ENCODE measurements at regions not wholly inside any gene's neighbourhood (a gene's known extent, or its start where the extent isn't known, plus 50 kb on each side); places are given as distances from the start of the nearest gene placed in this dataset.

DNA sequence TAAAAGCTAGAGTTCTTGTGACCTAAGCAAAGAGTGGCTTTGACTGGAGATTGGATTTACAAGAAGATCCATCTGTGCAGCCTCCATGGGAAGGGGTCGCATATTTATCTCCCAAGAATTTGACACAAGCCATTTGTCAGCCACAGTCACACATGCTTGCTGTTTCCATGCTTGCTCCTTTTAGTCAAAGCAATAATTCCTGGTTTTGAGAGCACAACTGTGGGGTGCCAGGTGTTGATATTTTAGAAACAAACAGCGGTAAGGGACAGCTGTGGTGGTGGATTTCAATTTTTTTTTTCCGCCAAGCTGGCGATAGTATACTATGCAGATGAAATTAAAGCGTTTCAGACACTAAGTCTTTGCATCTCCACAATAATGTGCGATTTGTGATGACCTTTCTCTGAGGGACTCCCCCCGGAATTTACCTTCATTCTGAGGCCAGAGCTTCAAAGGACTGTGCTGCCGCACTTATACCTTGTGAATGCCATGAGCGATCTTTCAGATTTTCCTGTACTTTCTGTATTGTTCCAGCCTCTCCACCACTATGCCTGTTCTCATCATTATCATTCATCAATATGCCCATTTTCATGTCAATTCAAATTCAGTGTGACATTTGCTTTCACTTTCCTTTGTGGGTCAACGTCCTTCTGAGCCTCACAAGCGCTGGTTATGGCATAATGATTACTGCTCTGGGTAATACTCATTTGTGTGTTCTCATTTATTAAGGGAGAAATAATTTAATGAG is 108.2 kb upstream of the KBTBD8 start:
- DNase-seq (ENCODE audit: low spot score) = no peak
- in situ Hi-C loops (cut with MboI; ENCODE audit: low pct_unique_long_range_greater_than_20kb, low sequenced_read_pairs, unreplicated experiment) = no loop called here
- TF ChIP-seq, protein P1, sequence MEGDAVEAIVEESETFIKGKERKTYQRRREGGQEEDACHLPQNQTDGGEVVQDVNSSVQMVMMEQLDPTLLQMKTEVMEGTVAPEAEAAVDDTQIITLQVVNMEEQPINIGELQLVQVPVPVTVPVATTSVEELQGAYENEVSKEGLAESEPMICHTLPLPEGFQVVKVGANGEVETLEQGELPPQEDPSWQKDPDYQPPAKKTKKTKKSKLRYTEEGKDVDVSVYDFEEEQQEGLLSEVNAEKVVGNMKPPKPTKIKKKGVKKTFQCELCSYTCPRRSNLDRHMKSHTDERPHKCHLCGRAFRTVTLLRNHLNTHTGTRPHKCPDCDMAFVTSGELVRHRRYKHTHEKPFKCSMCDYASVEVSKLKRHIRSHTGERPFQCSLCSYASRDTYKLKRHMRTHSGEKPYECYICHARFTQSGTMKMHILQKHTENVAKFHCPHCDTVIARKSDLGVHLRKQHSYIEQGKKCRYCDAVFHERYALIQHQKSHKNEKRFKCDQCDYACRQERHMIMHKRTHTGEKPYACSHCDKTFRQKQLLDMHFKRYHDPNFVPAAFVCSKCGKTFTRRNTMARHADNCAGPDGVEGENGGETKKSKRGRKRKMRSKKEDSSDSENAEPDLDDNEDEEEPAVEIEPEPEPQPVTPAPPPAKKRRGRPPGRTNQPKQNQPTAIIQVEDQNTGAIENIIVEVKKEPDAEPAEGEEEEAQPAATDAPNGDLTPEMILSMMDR (IDR thresholded peaks at IDR 0.05; ENCODE audit: extremely low read depth, insufficient read depth, missing control alignments) = no peak

DNA sequence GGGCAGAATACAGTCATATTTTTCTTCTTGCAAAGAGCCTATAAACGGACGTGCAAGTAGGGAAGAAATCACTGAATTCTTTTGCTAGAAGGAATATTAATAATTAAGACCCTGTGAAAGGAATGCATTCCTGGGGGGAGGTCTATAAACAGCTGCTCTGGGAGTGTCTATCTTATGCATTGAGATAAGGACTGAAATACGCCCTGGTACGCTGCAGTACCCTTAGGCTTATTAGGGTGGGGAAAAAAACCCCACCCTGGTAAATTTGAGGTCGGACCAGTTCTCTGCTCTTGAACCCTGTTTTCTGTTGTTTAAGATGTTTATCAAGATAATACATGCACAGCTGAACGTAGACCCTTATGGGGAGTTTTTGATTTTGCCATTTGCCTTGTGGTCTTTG is 100.0 kb upstream of the KBTBD8 start:
- TF ChIP-seq, protein P1 (IDR thresholded peaks at IDR 0.05; ENCODE audit: extremely low read depth, insufficient read depth, missing control alignments) = no peak
- no peak for DNase-seq (ENCODE audit: low spot score)
- in situ Hi-C loops (cut with MboI; ENCODE audit: low pct_unique_long_range_greater_than_20kb, low sequenced_read_pairs, unreplicated experiment) = no loop called here

DNA sequence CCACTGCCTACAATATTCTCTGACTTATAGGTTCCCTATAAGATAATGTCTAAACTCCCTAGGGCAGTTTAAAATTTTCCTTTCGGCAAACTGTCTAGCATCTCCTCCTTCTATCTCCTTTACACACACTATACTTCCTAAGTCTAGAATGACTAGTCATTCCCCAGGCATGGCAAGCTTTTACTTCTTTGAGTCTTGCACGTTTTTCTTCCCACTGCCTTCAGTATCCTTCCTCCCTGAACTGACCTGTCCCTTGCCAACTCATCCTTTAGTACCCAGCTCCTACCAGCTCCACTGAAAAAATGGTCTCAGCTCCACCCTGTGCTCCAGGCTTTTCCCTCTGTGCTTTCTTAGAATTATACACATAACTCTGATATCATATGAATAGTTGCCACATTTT is 93.8 kb upstream of the KBTBD8 start:
- TF ChIP-seq, protein P1 (IDR thresholded peaks at IDR 0.05; ENCODE audit: extremely low read depth, insufficient read depth, missing control alignments) = no peak
- no peak for DNase-seq (ENCODE audit: low spot score)
- in situ Hi-C loops (cut with MboI; ENCODE audit: low pct_unique_long_range_greater_than_20kb, low sequenced_read_pairs, unreplicated experiment) = no loop called here

DNA sequence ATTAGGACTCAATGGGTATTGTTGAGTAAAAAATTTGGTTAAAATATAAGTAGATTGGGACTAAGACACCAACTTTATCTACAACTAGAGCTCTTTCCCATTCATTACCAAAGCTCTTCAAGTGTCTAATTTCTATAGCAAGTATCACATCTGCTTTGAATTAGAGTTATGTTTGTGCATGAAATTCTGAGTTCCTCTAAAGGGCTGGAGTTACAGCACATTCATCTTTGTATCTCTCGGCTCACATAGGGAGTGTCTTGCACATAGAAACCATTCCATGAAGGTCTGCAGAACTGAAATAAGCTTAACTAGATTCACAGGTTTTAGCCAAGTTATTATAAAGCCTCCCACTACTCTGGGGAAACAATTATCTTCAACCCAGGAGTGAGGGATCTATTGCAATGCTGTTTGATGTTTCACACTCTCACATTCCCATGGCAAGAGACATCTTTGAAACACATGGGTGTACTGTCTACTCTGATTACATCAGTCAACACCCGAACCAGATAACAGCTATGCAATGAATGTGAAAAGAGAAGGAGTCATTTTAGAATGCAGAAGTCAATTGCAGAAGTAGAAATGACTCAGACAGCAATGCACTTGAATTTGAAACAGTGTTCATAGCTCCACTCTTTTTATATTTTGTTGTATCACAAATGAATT is 93.1 kb upstream of the KBTBD8 start:
- no peak for DNase-seq (ENCODE audit: low spot score)
- in situ Hi-C loops (cut with MboI; ENCODE audit: low pct_unique_long_range_greater_than_20kb, low sequenced_read_pairs, unreplicated experiment) = no loop called here
- TF ChIP-seq, protein P1 (IDR thresholded peaks at IDR 0.05; ENCODE audit: extremely low read depth, insufficient read depth, missing control alignments) = no peak

DNA sequence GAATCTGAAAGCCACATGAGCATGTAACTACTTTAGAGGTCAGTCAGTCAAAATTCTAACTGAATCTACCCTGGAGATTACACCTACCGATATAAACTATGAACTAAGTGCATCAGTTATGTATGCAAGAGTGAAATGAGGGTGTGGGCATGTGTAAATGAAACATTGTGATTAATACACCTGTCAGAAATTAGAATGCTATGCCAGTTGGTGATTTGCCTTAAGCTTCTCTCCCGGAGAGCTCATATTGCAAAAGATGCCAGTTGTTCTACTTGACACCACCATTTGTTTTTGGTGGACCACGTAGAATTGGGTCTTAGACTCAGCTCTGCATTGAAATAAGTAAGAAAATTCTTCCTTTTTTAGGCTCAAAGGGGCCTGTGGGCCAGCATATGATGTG is 91.0 kb upstream of the KBTBD8 start:
- in situ Hi-C loops (cut with MboI; ENCODE audit: low pct_unique_long_range_greater_than_20kb, low sequenced_read_pairs, unreplicated experiment) = no loop called here
- no peak for DNase-seq (ENCODE audit: low spot score)
- TF ChIP-seq, protein P1 (IDR thresholded peaks at IDR 0.05; ENCODE audit: extremely low read depth, insufficient read depth, missing control alignments) = no peak

DNA sequence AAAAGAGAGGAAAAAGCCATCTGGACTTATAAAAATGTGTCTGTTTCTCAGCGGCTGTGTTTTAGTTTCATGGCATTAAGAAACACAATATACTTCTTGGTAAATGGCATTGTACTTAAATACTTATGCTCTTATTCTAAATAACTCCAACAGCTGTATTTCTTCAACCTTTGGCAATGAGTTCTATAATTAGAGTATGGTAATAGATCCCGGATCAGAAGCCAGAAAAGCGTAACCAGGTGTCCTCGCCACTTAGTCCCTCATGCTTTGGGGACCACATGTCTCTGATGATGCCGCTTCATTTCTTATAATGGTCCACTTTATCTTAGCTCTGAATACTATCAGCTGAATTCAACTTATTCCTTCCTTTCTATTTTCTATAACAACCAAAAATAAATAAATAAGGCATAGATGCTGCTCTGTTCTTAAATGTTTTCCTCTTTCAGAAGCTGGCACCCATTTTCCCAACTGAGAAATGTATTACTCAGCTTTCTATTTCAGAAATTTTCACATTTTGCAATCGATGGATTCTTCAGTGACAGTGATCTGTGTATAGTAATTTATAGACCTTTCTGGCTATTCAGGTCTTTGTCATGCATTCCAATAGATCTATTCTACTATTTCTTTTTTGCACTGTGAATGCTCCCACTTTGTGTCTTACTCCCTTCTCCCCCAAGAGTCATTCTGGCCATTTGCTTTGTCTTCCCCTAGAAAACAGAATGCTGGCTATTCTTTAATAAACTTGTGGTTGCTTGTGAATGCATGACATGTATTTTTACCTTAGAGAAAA is 87.6 kb upstream of the KBTBD8 start:
- DNase-seq (ENCODE audit: low spot score) = no peak
- TF ChIP-seq, protein P1 (IDR thresholded peaks at IDR 0.05; ENCODE audit: extremely low read depth, insufficient read depth, missing control alignments) = no peak
- in situ Hi-C loops (cut with MboI; ENCODE audit: low pct_unique_long_range_greater_than_20kb, low sequenced_read_pairs, unreplicated experiment) = no loop called here

All from GM13977 (cell line).